HG03565 (cell line): ENCODE measurements at regions not wholly inside any gene's neighbourhood (a gene's known extent, or its start where the extent isn't known, plus 50 kb on each side); places are given as distances from the start of the nearest gene placed in this dataset.
"Not testable (repeated sequence)": the region's sequence is repeated elsewhere in the genome, so short reads cannot be mapped to it uniquely, and the experiment has no call there.

Experiments
- ATAC-seq: cut with Tn5 transposase; IDR thresholded peaks from one replicate; pipeline ENCODE4 v1.9.1; 2021; ENCODE audit warnings: mild to moderate bottlenecking, moderate library complexity; ENCODE audit not compliant: unreplicated experiment

DNA sequence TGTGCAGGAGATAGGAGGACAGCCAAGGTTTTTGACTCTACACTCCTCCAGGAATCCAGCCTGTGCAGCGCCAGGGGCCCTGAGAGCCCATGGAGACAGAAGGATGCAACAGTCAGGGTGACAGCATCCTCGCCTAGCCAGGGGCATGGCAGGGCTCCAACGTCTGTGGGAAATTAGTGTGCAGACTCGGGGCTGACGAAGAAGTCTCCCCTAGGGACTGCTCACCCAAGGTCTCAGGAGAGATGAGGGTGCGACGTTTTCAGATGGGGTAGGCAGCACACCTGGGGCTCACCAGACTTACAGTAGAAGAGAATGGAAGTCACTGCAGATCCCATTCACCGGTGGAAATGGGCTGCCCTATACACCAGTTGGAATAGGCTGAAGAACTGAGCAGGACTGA is 241.7 kb downstream of the SETD4 start:
- ATAC-seq, result no peak

DNA sequence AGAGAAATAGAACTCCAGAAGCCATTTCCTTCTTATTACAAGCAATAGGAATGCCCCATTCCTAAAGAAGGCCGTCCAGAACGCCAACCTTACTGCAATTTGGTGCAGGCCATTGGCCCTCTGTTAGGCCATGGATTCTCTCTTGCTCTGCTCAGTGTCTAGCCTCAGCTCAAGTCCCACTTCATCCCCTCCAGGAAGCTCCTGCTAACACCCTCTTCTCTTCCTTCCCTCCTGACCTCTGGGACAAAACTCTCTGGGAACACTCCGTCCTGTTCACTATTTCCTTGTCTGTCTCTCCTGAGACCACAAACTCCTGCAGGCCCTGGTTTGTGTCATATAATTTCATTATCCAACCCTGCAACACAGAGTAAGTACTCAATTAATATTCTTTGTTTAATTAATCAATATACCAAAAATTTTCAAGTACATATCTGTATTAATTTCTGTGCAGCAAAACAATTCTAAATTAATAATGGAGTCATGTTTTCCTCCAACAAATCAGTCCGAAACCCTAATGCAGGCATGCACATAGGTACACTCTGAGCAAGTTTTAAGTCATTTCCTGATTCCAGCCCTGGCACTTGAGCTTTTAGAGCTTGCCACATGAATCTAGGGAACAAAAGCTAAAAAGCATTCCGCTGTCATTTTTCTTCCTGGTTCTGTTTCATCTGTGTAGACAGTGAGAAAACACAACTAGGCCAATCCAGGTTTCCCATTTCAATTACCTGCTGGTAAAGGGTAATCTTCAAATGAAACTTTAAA is 245.3 kb downstream of the SETD4 start:
- no peak for ATAC-seq

DNA sequence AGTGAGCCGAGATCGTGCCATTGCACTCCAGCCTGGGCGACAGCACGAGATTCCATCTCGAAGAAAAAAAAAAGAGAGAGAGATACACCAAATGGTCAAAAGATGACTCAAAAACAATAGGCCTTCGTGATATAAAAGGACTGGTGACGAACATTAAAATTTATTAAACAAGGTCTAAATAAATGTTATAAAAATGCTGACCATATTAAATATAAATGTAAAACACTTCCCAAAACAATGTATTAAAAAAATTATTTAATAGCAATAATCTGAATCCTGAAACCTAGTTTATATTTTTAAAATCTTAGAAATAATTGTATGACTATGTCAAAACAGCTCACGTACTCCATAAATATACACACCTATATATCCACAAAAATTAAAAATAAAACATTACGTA is 247.6 kb downstream of the SETD4 start:
- no peak for ATAC-seq

DNA sequence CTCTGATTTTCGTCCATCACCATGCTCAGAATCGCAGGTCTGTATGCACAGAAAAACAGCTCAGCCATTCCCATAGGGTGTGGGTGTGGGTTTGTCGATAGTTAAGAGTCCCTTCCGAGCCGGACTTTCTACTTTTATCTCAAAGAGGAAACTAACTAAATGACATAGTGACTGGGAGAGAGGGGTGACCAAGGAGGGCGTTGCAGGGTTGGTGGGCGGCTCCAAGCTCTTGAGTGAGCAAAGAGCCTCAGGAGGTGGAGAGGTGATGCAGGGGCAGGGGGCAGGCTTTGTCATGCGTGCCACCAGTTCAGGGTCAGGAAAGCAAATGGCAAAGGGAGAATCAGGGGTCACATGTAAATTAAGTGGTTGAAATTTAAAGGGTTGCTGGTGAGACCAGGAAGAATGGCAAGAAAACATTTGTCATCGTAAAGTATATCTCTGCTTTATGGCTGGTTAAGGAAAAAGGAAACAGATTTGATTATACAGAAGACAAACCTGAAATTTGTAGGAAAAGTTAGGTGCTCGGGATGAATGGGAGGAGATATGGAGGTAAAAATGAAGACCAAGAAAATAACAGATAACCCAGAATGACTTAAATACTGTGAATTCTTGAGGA is 249.0 kb downstream of the SETD4 start:
- ATAC-seq, result no peak

DNA sequence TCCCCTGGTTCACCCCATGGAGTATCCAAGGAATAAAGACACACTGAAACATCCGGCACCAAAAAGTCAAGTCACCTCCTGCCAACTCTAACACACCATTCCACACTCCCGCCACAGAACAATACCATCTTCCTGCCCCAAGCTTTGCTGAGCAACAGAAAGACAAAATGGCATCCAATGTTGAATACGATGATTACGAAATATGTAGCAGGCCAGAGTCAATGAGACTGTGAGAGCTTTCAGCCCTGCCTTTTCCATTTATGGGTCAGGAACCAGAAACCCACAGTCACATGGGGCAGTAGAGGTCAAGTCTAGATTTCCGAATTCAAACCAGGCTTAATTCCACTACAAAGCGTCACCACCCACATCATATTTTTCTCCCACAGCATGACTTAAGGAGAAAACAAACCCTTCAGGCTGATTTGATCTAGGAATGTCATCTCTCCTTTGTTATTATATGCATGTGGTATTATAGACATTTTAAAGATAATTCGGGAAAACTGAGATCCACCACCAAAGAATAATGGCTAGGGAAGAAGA is 249.8 kb downstream of the SETD4 start:
- ATAC-seq, result no peak

DNA sequence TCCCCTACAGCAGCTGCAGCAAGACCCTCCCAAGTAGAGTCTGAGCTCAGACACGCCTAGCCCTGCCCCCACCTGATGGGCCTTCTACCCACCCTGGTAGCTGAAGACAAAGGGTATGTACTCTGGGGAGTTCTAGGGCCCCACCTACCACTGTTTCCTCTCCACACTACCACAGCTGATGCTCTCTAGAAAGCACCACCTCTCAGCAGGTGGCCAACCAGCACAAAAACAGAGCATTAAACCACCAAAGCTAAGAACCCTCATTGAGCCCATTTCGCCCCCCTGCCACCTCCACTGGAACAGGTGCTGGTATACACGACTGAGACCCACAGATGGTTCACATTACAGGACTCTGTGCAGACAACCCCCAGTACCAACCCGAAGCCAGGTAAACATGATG is 258.9 kb downstream of the SETD4 start:
- no peak for ATAC-seq

DNA sequence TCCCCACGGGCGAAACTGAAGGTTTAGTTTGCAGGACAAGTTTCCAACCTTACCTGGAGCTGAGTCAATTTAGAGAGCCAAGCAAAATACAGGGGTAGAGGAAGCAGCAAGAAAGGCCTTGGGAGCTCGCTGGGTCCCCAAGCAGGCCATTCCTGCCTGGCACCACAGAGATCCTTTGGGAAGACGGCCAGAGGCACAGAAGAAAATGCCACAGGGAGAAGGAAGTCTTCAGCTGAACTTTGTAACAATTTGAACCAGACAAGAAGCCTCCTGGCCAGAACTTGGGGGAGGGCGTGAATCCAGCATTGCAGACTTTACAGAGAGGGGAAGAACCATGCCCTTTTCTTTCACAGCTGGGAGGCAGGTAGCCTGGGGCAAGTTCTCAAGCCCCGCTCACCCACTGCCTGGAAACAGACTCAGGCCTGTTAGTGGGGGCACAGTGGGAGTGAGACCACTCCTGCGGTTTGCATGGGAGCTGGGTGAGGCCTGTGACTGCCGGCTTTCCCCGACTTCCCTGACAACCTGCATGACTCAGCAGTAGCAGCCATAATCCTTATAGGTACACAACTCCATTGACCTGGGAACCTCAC is 259.4 kb downstream of the SETD4 start:
- ATAC-seq, result not testable (repeated sequence)

DNA sequence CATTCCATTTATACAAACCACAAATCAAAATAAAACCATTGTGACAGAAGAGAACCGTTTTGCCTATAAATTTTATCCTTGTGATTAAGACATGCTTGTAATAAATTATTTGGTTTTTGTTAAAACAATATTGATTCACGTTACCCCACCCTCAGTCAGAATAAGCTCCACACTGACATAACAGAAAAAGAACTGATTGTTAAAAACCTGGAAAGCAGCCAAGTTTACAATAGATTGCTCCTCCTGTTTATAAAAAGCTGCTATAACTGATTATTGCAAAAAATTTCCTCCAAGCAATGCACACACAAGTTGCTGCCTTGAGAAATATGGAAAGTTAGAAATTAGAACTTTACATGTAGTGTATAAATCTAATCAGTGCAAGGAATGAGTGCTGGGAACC is 263.5 kb downstream of the SETD4 start:
- no peak for ATAC-seq

DNA sequence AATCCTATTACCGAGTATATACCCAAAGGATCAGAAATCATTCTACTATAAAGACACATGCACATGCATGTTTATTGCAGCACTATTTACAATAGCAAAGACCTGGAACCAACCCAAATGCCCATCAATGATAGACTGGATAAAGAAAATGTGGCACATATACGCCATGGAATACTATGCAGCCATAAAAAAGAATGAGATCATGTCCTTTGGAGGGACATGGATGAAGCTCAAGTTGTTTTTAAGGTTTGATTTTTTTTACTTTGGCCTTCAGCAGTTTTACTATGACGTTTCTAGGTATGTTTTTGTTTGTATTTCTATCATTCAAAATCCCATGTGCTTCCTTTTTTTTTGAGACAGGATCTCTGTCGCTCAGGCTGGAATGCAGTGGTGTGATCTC is 265.8 kb downstream of the SETD4 start:
- ATAC-seq, result not testable (repeated sequence)

DNA sequence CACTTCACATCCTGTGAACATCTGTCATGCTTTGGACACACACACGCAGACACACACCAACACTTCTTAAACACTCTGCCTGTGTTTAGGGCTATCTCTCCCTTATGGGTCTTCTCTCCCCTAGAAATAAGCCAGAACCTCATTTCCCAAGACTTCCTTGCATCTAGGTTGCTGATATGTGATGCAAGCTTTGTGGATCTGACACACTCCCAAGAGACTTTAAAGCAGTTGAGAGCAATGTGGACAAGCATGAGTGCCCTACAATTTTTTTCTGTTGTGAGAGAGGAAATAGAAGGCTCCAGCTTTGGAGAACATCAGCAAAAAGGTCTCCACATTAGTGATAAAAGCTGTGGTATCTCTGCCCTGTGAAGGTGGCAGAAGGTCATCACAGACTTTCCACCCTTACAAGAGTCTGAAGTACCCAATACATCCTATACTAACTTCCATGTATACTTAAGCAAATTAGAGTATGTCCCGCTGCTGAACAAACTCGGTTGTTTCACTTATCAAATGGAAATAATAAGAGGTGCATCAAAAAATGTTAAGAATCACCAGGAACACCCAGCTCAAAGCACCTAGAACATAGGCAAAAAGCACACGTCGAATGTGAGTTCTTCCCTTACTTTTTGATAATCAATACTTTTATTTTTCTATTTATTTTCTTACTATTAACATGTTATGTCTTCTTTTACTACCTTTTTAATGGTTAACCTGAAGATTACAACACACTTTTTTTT is 267.6 kb downstream of the SETD4 start:
- no peak for ATAC-seq

DNA sequence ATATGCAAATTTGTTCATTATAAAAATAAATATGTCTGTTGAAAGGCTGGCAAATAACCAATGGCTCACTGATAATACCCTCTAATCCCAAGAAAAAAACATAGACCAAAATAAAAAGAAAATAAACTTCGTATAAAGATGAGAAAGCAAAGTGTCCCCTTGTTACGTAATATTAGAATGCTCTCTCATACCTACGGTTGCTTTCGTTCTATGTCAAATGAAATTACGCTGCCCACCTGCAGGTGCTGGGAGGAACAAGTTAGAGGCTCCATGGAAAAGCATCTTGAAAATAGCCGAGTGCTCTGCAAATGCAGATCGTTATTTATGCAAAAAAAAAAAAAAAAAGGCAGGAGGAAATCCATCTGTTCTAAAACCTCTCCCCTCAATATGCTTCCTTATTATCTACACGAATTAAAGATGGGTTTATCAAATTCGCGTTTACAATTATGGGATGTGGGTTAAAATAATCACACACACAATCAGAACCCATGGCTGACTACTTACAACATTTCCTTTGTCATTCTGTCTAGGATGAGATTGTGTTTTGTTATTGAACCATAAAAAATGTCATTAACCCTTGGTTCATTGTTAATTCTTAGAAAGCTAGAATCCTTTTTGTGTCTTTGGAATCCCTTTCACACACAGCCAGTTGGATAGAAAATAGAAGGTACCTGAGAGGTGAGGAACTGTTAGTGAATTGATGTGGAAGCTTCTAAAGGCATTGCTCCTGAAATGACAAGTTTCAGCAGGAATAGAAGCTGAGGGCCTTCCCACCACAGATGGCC is 268.6 kb downstream of the SETD4 start:
- ATAC-seq, result no peak

DNA sequence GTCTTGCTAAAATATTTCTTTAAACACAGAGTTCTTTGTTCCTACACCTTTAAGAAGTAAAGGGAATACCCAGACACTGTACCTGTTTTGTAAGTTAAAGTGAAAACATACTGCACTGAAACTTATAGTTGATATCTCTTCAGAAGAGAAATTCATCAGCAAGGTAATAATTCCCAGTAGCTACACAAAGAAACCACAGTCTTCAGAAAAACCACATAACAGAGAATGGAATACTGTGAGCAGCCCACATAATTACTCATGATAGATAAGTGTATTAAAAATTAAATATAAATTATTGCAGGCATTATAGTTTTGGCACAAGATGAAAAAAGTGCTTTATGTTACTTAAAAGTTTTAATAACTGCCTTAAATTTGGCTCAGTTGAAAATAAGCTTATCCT is 276.6 kb downstream of the SETD4 start:
- no peak for ATAC-seq

DNA sequence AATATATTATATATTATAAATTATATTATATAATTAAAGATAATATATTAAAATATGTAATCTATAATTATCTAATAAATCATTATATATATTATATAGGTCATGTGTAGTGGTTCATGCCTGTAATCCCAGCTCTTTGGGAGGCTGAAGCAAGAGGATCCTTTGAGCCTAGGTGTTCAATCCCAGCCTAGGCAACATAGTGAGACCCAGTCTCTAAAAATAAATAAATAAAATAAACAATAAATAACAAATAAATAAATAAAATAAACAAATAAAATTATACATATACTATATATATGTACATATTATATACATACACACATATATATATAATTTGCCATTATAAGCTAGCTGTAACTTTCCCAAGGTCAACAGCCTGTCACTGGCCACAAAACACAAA is 277.7 kb downstream of the SETD4 start:
- ATAC-seq, result no peak

DNA sequence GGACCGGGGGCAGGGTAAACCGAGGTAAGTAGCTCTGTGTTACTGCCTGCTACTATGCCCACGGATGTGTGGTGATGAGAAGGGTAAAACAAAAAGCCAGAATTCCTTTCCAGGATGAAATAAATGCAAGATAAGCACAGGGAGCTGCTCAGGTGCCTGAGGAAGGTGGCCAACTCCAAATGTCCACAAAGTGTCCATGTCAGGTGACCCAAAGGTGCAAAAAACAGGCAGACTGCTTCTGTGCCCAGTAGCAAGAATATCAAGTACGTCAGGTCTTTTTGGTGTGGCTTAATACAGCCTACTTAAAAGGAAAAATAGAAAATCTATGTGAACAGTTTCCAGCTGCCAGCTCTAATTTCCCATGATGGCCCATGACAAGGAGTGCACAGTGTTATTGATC is 279.3 kb downstream of the SETD4 start:
- ATAC-seq, result no peak

DNA sequence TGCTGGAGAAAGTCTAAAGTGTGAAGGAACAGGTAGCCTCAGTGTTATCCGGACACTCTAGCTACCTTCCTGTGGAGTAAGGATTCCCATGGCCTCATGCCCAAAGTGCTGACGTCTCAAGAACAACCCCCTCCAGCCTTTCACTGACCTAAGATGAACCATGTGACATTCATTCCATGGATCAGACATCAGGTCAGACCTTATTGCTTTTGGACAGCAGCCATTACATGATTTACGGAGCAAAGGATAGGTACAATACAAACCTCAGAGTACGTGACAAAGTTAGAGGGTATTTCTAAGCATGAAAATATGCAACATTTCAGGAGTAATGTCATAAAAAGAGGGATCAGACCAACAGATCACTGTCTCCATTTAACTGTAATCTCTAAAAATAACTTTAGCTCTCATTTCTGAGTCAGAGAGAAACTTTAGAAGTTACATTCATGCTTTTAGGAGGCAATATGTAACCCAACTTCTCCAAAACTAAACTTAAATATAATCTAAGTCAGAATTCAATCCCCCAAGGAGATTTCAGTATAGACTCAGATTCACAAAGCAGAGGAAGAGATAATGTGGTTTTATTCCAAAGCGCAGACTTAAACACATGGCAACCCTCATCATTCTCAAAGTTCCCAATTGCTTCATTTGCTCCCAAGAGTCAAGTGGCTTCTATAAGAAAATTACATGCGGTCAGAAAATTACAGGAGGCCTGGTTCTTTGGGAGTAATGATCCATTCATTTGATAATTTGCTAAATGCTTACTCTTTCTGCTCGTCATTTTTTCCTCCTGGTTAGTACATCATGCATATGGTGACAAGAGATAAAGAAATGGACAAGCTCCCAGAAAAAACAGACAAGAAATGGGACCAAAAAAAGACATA is 280.4 kb downstream of the SETD4 start:
- no peak for ATAC-seq

DNA sequence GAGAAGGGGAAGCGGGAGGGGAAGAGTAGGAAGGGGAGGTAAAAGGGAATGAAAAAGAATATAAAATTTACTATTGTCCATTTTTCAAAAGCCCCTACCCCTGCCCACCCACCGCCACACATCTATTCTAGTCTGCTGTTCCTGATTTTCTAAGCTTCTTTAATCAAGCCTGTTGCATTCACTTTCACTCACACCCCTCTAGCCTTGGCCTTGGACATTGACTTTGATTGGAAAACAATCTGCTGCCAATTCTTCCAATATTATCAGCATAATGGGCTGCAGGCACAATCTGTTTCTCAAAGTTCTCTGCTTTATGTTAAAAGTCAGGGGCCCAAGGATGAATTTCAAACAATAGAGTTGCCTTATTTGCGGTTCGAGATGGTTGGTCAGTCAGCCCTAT is 281.2 kb downstream of the SETD4 start:
- ATAC-seq, result no peak

DNA sequence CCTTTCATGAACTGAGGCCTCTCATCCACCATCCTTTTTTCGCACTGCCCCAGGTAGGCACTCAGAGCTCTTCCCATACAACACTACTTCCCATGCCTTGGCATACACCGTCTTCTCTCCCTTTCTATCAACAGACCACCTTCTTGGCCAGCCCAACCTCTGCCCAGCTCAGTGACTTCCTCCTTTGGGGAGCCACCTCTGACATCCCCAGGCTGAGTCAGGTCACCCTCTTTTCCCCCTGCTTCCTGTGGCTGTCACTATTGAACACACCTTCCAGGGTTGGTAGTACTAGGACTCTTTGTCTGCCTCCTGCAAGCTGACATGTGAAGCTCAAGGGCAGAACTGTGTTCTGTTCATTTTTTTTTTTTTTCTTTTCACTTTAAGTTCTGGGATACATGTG is 283.2 kb downstream of the SETD4 start:
- ATAC-seq, result no peak

DNA sequence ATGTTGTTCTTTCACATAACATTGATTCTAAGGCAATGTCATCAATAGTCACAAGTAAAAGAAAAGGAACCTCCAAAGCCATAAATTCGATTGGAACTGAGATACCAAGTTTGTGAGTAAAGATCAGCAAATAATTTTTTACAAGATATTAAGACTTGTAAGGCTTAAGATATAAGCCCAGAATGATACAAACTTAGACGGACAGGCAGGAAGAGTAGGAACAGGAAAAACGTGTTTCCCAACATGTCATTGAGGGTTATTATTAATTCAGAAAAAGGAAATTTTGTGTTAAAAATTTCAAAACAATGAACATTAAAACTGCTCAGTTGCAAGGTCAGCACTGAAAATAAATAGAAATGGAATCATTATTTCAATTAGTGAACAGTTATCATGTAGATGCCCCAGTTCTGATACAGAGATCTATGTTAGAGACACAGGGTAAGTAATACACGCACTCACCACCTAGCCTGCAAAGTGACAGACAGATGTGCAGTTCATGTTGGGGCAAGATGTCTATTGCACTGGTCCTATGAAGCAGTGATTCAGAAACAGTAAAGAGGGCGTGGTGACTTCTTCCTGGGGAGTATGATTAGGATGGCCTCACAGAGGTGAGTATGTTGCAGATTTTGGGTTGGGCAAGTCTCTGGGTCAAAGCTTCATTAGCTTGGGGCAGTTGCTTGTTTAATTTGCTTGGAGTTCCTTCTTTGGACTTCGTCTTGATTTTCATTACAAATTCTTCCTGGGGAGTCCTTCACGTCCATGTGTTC is 284.4 kb downstream of the SETD4 start:
- no peak for ATAC-seq
